Naive B cell (primary cell): ENCODE measurements at regions not wholly inside any gene's neighbourhood (a gene's known extent, or its start where the extent isn't known, plus 50 kb on each side); places are given as distances from the start of the nearest gene placed in this dataset.
A peak's percentile ranks its signal among the peaks of the same experiment; 100 is the strongest.
"Not testable (repeated sequence)": the region's sequence is repeated elsewhere in the genome, so short reads cannot be mapped to it uniquely, and the experiment has no call there.

Experiments
- ATAC-seq, 2 donors: fragments of 150-1000 bp; cut with Tn5 transposase; 2 replicates each; pipeline ENCODE4 v1.10.0; 2021; ENCODE audit warnings: low read depth in 2 of 2, mild to moderate bottlenecking in 2 of 2, moderate library complexity in 2 of 2
- DNase-seq: peaks from one replicate; pipeline ENCODE4 v3.0.0; 2022
- H3K27ac Mint-ChIP-seq, 6 donors: one replicate each; pipeline ENCODE4 v1.8.0; 2020 to 2022; ENCODE audit warnings: mild to moderate bottlenecking in 6 of 6, mixed read lengths in 6 of 6, moderate library complexity in 5 of 6, inconsistent platforms in 2 of 6
- H3K27me3 Mint-ChIP-seq, 3 donors: one replicate each; pipeline ENCODE4 v1.8.0; 2021 to 2022; ENCODE audit warnings: mixed read lengths in 3 of 3, mild to moderate bottlenecking in 1 of 3
- H3K36me3 Mint-ChIP-seq, 2 donors: one replicate each; pipeline ENCODE4 v1.8.0; 2020 to 2022; ENCODE audit warnings: mixed read lengths in 2 of 2, inconsistent platforms in 1 of 2, mild to moderate bottlenecking in 1 of 2
- H3K4me1 Mint-ChIP-seq, 3 donors: one replicate each; pipeline ENCODE4 v1.8.0; 2020 to 2022; ENCODE audit warnings: mixed read lengths in 3 of 3, inconsistent platforms in 1 of 3, mild to moderate bottlenecking in 1 of 3, moderate library complexity in 1 of 3
- H3K4me3 Mint-ChIP-seq, 8 donors: one replicate each; pipeline ENCODE4 v1.8.0; 2020 to 2022; ENCODE audit warnings: mild to moderate bottlenecking in 8 of 8, mixed read lengths in 8 of 8, moderate library complexity in 8 of 8, inconsistent platforms in 2 of 8
- H3K9me3 Mint-ChIP-seq, 7 donors: one replicate each; pipeline ENCODE4 v1.8.0; 2020 to 2022; ENCODE audit warnings: mixed read lengths in 7 of 7, mild to moderate bottlenecking in 5 of 7, inconsistent platforms in 2 of 7, moderate library complexity in 1 of 7

DNA sequence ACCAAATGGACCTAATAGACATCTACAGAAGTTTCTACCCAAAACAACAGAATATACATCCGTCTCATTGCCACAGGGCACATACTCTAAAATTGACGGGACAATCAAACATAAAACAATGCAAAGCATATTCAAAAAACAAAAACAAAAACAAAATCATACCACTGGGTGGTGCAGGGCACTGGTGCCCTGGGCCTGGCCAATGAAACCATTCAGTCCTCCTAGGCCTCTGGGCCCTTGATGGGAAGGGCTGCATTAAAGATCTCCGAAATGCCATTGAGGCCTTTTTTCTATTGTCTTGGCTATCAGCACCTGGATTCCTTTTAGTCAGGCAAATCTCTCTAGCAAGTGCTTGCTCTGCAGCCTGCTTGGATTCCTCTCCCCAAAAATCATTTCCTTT, 213.9 kb upstream of the ZCCHC13 start:
- Mint-ChIP-seq H3K4me3 (no peak overlapping the region), H3K27ac (no peak overlapping the region), H3K27me3 (no peaks in the 10 kb centered on the region), H3K36me3 (peaks cover 0 to 19% of the 10 kb centered on the region in 2 donors), H3K4me1 (no peaks in the 10 kb centered on the region), H3K9me3 (peaks cover 7 to 25% (median 17%) of the 10 kb centered on the region in 7 donors)
- no peak for DNase-seq
- ATAC-seq: no peak

DNA sequence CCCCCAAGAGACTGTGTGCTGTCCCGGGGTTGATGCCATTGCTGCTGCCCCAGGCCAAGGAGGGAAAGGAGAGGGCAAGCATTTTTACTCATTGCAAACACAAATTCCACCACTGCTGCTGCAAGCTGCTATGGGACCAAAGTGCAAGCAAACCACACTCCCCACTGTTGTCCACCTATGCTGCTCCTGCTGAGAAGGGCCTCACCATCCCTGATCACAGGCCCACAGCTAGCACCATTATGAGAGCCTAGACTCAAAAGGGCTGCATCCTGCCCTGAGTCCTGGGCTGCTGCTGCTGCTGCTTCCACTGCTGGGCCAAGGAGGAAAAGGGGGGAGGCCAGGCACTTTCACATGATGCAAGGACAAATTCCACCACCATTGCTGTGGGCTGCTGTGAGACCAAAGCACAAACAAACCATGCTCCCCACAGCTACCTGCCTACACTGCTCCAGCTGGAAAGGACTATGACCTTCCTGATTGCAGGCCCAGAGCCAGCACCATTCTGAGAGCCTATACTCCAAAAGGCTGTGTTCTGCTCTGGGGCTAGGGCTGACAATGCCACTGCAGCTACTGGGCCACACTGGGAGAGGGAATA, 218.2 kb upstream of the ZCCHC13 start:
- Mint-ChIP-seq H3K27ac (peak overlapping the region in 1 of 6 donors; percentile 8), H3K36me3 (peaks cover 3 to 17% of the 10 kb centered on the region in 2 donors), H3K4me3 (no peak overlapping the region), H3K4me1 (no peaks in the 10 kb centered on the region), H3K27me3 (no peaks in the 10 kb centered on the region), H3K9me3 (peaks cover 6 to 25% (median 18%) of the 10 kb centered on the region in 7 donors)
- ATAC-seq (no peak), DNase-seq (no peak)

DNA sequence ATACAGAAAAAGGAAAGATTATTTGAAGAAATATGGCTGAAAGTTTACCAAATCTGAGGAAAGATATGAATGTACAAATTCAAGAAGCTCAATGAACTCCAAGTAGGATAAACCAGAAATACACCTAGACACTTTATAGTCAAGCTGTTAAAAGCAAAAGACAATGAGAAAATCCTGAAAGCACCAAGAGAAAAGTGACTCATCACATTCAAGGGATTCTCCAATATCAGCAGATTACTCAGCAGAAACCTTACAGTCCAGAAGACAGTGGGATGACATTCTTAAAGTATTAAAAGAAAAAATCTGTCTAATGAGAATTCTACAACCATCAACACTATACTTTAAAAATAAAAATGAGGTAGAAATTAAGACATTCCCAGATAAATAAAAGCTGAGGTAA, 223.8 kb upstream of the ZCCHC13 start:
- no peak for DNase-seq
- Mint-ChIP-seq H3K9me3 (peaks cover 7 to 35% (median 17%) of the 10 kb centered on the region in 7 donors), H3K27me3 (peaks cover 0 to 7% (median 0%) of the 10 kb centered on the region in 3 donors), H3K4me1 (no peaks in the 10 kb centered on the region), H3K36me3 (peaks cover 11 to 25% of the 10 kb centered on the region in 2 donors), H3K27ac (no peak overlapping the region), H3K4me3 (no peak overlapping the region)
- no peak for ATAC-seq

DNA sequence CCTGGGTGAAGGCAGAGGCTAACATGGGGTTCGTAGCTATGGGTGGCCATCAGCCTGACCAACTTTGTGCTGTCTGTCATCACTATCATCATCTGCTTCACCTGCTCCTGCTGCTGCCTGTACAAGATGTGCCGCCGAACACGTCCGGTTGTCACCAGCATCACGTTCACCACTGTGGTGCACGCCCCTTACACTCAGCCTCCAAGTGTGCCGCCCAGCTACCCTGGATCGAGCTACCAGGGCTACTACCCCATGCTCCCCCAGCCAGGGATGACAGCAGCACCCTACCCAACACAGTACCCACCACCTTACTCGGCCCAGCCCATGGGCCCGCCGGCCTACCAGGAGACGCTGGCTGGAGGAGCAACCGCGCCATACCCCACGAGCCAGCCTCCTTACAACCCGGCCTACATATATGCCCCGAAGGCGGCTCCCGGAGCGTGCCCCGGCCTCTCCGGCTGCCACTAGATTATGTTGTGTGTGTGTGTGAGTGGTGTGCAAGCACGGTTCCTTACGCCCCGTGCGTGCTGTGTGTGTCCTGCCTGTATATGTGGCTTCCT, 213.4 kb upstream of the XIST start:
- Mint-ChIP-seq H3K9me3 (peaks cover 0 to 20% (median 3%) of the 10 kb centered on the region in 7 donors), H3K27me3 (no peaks in the 10 kb centered on the region), H3K36me3 (peaks cover 1 to 9% of the 10 kb centered on the region in 2 donors), H3K4me3 (no peak overlapping the region), H3K4me1 (no peaks in the 10 kb centered on the region), H3K27ac (no peak overlapping the region)
- DNase-seq: no peak
- ATAC-seq: no peak

DNA sequence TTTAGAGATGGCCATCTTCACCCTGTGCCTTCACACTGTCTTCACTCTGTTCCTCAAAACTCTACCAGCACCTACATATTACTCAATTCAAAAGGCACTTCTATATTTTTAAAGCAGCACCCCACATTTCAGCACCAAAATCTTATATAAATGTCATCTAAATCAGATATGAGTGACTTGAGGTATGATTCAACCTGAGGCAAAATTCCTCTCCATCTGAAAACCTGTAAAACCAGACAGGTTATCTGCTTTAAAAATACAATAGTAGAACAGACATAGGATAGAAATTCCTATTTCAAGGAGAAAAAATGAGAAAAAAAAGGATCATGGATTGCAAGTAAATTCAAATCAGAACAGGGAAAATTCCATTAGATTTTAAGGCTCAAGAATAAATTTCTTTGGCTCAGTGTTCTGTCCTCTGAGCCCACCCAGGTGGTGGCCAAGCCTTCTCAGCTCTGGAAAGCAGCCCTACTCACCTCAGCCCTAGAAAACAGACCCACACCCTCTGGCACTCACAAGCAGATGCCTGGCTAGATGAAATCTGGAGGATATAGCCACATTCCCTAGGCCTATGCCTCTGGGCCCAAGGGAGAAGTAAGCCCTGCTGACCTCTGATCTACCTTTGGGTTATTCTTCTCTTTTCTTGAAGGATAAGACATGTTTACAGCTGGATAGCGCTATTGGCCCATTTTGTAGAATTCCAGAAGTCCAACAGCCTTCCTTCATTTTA, 211.1 kb upstream of the XIST start:
- H3K36me3 Mint-ChIP-seq: no peaks in the 10 kb centered on the region
- H3K9me3 Mint-ChIP-seq: peaks cover 0 to 11% (median 1%) of the 10 kb centered on the region in 7 donors
- ATAC-seq (no peak), DNase-seq (no peak)
- H3K27ac Mint-ChIP-seq: no peak overlapping the region
- H3K4me1 Mint-ChIP-seq: no peaks in the 10 kb centered on the region
- no peak overlapping the region for H3K4me3 Mint-ChIP-seq
- no peaks in the 10 kb centered on the region for H3K27me3 Mint-ChIP-seq

DNA sequence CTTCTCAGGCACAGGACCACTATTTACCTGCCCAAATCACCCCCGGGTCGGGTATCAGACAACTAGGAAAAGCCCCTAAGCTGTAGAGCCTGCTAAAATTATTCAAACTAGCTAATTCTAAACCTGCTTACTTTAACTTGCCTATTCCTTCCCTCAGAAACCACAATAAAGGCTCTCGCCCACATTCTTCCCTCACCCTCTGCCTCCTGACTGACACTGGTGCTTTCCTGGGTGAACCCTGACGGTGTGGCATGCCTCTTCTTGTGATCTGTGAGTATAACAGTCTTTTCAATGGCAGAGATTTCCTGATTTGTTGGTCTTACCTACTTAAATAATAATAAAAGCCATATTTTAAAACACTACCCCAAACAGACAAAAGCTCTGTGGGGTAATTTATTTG, 209.4 kb upstream of the XIST start:
- Mint-ChIP-seq H3K27me3 (no peaks in the 10 kb centered on the region), H3K27ac (no peak overlapping the region), H3K36me3 (no peaks in the 10 kb centered on the region), H3K9me3 (no peaks in the 10 kb centered on the region), H3K4me3 (no peak overlapping the region), H3K4me1 (no peaks in the 10 kb centered on the region)
- ATAC-seq: no peak
- no peak for DNase-seq

DNA sequence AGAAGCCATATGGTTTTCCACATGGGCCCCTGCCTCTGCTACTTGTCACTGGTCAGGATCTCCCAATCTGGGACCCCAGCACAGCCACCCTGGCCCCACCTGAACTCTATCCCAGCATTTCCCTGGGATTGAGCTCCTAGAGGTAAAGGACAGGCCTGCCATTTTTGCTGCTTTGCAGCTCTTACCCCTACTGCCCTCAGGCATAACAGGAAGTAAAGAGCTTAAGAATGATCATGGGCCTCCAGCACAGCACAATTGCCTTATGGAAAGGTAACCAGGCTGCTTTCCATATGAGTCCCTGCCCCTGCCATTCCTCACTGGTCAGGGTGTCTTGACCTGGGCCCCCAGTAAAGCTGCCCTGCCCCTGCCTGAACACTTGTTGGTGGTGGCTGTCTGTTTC, 196.6 kb upstream of the XIST start:
- DNase-seq (no peak), ATAC-seq (no peak)
- Mint-ChIP-seq H3K27ac (no peak overlapping the region), H3K4me3 (no peak overlapping the region), H3K36me3 (peaks cover 9 to 10% of the 10 kb centered on the region in 2 donors), H3K27me3 (no peaks in the 10 kb centered on the region), H3K4me1 (no peaks in the 10 kb centered on the region), H3K9me3 (peaks cover 0 to 19% (median 8%) of the 10 kb centered on the region in 7 donors)

DNA sequence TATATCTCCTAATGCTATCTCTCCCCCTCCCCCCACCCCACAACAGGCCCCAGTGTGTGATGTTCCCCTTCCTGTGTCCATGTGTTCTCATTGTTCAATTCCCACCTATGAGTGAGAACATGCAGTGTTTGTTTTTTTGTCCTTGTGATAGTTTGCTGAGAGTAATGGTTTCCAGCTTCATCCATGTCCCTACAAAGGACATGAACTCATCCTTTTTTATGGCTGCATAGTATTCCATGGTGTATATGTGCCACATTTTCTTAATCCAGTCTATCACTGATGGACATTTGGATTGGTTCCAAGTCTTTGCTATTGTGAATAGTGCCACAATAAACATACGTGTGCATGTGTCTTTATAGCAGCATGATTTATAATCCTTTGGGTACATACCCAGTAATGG, 181.6 kb upstream of the XIST start:
- not testable (repeated sequence) for H3K27me3 Mint-ChIP-seq, H3K36me3 Mint-ChIP-seq, ATAC-seq, H3K4me3 Mint-ChIP-seq, DNase-seq, H3K4me1 Mint-ChIP-seq, H3K27ac Mint-ChIP-seq
- peaks cover 4 to 28% (median 14%) of the 10 kb centered on the region in 7 donors for H3K9me3 Mint-ChIP-seq

DNA sequence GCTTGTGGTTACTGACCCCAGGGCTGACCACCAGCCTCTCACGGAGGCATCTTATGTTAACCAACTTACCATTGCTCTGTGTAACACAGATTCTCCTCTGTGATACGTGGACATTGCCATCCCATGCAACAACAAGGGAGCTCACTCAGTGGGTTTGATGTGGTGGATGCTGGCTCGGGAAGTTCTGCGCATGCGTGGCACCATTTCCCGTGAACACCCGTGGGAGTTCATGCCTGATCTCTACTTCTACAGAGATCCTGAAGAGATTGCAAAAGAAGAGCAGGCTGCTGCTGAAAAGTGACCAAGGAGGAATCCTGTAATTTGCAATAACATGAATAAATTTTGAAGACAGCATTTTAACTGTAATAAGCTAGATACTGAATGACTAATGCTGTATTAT, 179.0 kb upstream of the XIST start:
- not testable (repeated sequence) for DNase-seq, H3K27ac Mint-ChIP-seq, H3K4me3 Mint-ChIP-seq, H3K36me3 Mint-ChIP-seq, H3K27me3 Mint-ChIP-seq, ATAC-seq, H3K4me1 Mint-ChIP-seq
- peaks cover 0 to 18% (median 8%) of the 10 kb centered on the region in 7 donors for H3K9me3 Mint-ChIP-seq

DNA sequence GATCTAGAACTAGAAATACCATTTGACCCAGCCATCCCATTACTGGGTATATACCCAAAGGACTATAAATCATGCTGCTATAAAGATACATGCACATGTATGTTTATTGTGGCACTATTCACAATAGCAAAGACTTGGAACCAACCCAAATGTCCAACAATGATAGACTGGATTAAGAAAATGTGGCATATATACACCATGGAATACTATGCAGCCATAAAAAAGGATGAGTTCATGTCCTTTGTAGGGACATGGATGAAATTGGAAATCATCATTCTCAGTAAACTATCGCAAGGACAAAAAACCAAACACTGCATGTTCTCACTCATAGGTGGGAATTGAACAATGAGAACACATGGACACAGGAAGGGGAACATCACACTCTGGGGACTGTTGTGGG, 178.3 kb upstream of the XIST start:
- not testable (repeated sequence) for DNase-seq, H3K27ac Mint-ChIP-seq, H3K4me1 Mint-ChIP-seq, ATAC-seq, H3K36me3 Mint-ChIP-seq, H3K4me3 Mint-ChIP-seq, H3K27me3 Mint-ChIP-seq
- H3K9me3 Mint-ChIP-seq: peaks cover 0 to 22% (median 8%) of the 10 kb centered on the region in 7 donors

DNA sequence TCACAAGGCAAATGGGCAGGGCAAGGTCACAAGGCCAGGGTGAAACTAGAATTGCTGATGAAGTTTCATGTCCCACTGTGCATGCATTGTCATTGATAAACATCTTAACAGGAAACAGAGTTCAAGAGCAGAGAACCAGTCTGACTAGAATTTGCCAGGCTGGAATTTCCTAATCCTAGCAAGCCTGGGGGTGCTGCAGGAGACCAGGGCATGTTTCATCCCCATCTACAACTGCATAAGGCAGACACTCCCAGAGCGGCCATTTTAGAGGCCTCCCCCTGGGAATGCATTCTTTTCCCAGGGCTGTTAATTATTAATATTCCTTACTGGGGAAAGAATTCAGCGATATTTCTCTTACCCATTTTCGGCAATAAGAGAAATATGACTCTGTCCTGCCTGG, 172.6 kb upstream of the XIST start:
- H3K4me3 Mint-ChIP-seq, H3K27me3 Mint-ChIP-seq, H3K4me1 Mint-ChIP-seq, DNase-seq, ATAC-seq, H3K36me3 Mint-ChIP-seq, H3K27ac Mint-ChIP-seq: not testable (repeated sequence)
- peaks cover 2 to 29% (median 19%) of the 10 kb centered on the region in 7 donors for H3K9me3 Mint-ChIP-seq

DNA sequence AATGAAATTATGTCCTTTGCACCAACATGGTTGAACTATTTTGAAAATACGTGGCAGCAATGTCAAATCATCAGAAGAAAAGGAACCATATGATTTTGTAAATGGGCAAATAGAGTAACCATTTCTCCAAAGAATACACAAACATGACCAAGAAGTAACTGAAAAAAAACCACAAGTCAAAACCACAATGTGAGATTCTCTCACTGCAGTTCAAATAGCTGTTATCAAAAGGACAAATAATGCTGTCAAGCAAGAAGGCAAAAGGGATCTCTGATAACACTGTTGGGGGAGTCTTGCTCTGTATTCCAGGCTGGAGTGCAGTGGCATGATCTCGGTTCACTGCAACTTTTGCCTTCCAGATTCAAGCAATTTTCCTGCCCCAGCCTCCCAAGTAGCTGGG, 170.7 kb upstream of the XIST start:
- Mint-ChIP-seq H3K9me3 (peaks cover 2 to 29% (median 19%) of the 10 kb centered on the region in 7 donors), H3K4me1 (no peaks in the 10 kb centered on the region), H3K27ac (no peak overlapping the region), H3K27me3 (no peaks in the 10 kb centered on the region), H3K4me3 (no peak overlapping the region), H3K36me3 (peaks cover 4 to 7% of the 10 kb centered on the region in 2 donors)
- ATAC-seq (no peak), DNase-seq (no peak)

DNA sequence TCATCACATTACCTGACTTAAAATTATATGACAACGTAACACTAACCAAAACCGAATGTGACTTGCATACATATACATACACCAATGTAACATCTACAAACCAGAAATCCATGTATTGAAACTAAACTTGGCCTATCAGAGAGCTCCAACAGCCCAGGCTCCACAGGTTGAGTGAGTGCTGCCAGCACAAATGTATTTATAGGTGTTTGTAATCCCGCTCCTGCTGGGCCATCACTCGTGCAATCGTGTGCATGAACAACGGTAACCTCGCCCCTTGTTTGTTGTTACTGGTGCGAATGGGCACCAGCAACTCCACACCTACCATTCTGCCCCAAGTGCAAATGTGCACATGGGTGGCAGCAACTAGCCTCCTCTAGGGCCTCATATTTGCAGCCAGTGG, 165.7 kb upstream of the XIST start:
- ATAC-seq: no peak

More for the DNA sequence above, 165.7 kb upstream of the XIST start:
- Mint-ChIP-seq H3K27ac (peak overlapping the region in 2 of 6 donors; percentile 43 to 57), H3K27me3 (no peaks in the 10 kb centered on the region), H3K36me3 (peaks cover 0 to 4% of the 10 kb centered on the region in 2 donors), H3K4me3 (no peak overlapping the region), H3K9me3 (peaks cover 0 to 7% (median 0%) of the 10 kb centered on the region in 7 donors), H3K4me1 (peaks cover 0 to 5% (median 3%) of the 10 kb centered on the region in 3 donors)
- DNase-seq: no peak
